H1 (cell line): ENCODE measurements at regions not wholly inside any gene's neighbourhood (a gene's known extent, or its start where the extent isn't known, plus 50 kb on each side); places are given as distances from the start of the nearest gene placed in this dataset.

Source experiments
- CTCF ChIA-PET: fragments of 300-600 bp; sonication (Branson Sonifier 250); formaldehyde crosslinking; loops from one replicate; lab custom pipeline; 2021; ENCODE audit not compliant: partially characterized antibody; lab: Charles Lee
- POLR2A ChIA-PET: fragments of 300-600 bp; sonication (Branson Sonifier 250); formaldehyde crosslinking; loops from one replicate; lab custom pipeline; 2021; ENCODE audit warnings: inconsistent platforms; ENCODE audit not compliant: partially characterized antibody; lab: Charles Lee
- DNase-seq, 2 experiments: peaks; one replicate each; pipeline versions ENCODE4 v3.0.0 to v3.0.0-alpha.2; 2010 to 2022; ENCODE audit warnings: low spot score in 2 of 2, low read depth in 1 of 2, mixed read lengths in 1 of 2
- FAIRE-seq: peaks from 2 replicates; lab custom pipeline; 2011; peaks lifted over from hg19 to GRCh38; lab: Jason Lieb, UNC
- H2AFZ ChIP-seq: 2 replicates; pipeline ENCODE4 v1.8.1; 2012; ENCODE audit warnings: low read length, inconsistent platforms
- H2AK5ac ChIP-seq: 2 replicates; pipeline ENCODE4 v1.6.1; 2013; ENCODE audit warnings: low read depth, low read length
- H2BK120ac ChIP-seq: replicated peaks from 2 replicates; pipeline ENCODE3; 2013; ENCODE audit warnings: low read depth, low read length, inconsistent platforms
- H2BK12ac ChIP-seq: 2 replicates; pipeline ENCODE4 v1.6.1; 2013; ENCODE audit warnings: low read depth, low read length
- H2BK15ac ChIP-seq: 2 replicates; pipeline ENCODE4 v1.6.1; 2013; ENCODE audit warnings: low read length
- H2BK20ac ChIP-seq: 2 replicates; pipeline ENCODE4 v1.6.1; 2013; ENCODE audit warnings: low read length
- H2BK5ac ChIP-seq: 2 replicates; pipeline ENCODE4 v1.6.1; 2013; ENCODE audit warnings: low read depth, low read length
- H3K14ac ChIP-seq: 2 replicates; pipeline ENCODE4 v1.6.1; 2013; ENCODE audit warnings: inconsistent platforms; ENCODE audit not compliant: insufficient read length
- H3K18ac ChIP-seq: 2 replicates; pipeline ENCODE4 v1.6.1; 2013; ENCODE audit warnings: low read length; ENCODE audit errors: extremely low read depth
- H3K23ac ChIP-seq: 2 replicates; pipeline ENCODE4 v1.6.1; 2013; ENCODE audit warnings: inconsistent platforms; ENCODE audit not compliant: insufficient read length
- H3K23me2 ChIP-seq: 2 replicates; pipeline ENCODE4 v1.6.1; 2013; ENCODE audit warnings: low read depth, low read length
- H3K27ac ChIP-seq: 2 replicates; pipeline ENCODE4 v1.6.1; 2011; ENCODE audit warnings: low read depth, low read length, inconsistent platforms
- H3K27me3 ChIP-seq, 4 experiments: replicated peaks in 1 of 4; 1 replicate in 1 of 4; 2 replicates in 3 of 4; pipeline versions ENCODE4 v1.6.1 to v1.8.1; 2011 to 2013; ENCODE audit warnings: low read length in 3 of 4, mild to moderate bottlenecking in 3 of 4, inconsistent platforms in 2 of 4, mixed read lengths in 2 of 4, moderate library complexity in 1 of 4; ENCODE audit not compliant: control insufficient read depth in 3 of 4, insufficient read depth in 3 of 4; ENCODE audit errors: extremely low read depth in 1 of 4
- H3K36me3 ChIP-seq, 4 experiments: 2 replicates each; pipeline versions ENCODE4 v1.6.1 to v1.8.1; 2011 to 2013; ENCODE audit warnings: mild to moderate bottlenecking in 4 of 4, low read length in 3 of 4, moderate library complexity in 2 of 4, control low read depth in 1 of 4, inconsistent platforms in 1 of 4; ENCODE audit not compliant: insufficient read depth in 4 of 4, control insufficient read depth in 2 of 4
- H3K4ac ChIP-seq: replicated peaks from 2 replicates; pipeline ENCODE3; 2013; ENCODE audit warnings: low read length, low read depth, mixed read lengths, inconsistent platforms; ENCODE audit not compliant: insufficient read length
- H3K4me1 ChIP-seq, 4 experiments: replicated peaks in 1 of 4; 1 replicate in 1 of 4; 2 replicates in 3 of 4; pipeline versions ENCODE4 v1.6.1 to v1.8.1; 2011 to 2013; ENCODE audit warnings: low read length in 3 of 4, inconsistent platforms in 2 of 4, mixed read lengths in 1 of 4; ENCODE audit not compliant: insufficient read depth in 4 of 4, control insufficient read depth in 3 of 4
- H3K4me2 ChIP-seq, 2 experiments: 2 replicates each; pipeline versions ENCODE4 v1.6.1 to v1.8.1; 2011 to 2013; ENCODE audit warnings: low read depth in 2 of 2, low read length in 2 of 2, control low read depth in 1 of 2, inconsistent platforms in 1 of 2, mild to moderate bottlenecking in 1 of 2; ENCODE audit not compliant: insufficient read depth in 1 of 2
- H3K4me3 ChIP-seq, 4 experiments: fragments of 200-600, 300-600 bp in 1 of 4; sonication (generic), shearing (Covaris generic), sonication (Bioruptor Twin) in 1 of 4; 2 replicates each; pipeline versions ENCODE4 v1.5.1 to v1.8.1; 2011 to 2016; ENCODE audit warnings: low read length in 4 of 4, low read depth in 3 of 4, control low read depth in 2 of 4, inconsistent platforms in 2 of 4, mild to moderate bottlenecking in 2 of 4, mixed read lengths in 1 of 4, moderate library complexity in 1 of 4; ENCODE audit not compliant: insufficient read depth in 2 of 4; ENCODE audit errors: extremely low read depth in 1 of 4
- H3K56ac ChIP-seq: replicated peaks from 2 replicates; pipeline ENCODE3; 2013; ENCODE audit warnings: low read depth, mild to moderate bottlenecking, mixed read lengths, low read length, inconsistent platforms; ENCODE audit not compliant: insufficient read length
- H3K79me1 ChIP-seq: 2 replicates; pipeline ENCODE4 v1.6.1; 2013; ENCODE audit warnings: low read depth, low read length, control low read depth
- H3K79me2 ChIP-seq, 2 experiments: 2 replicates each; pipeline versions ENCODE4 v1.6.1 to v1.8.1; 2012 to 2013; ENCODE audit warnings: low read length in 2 of 2, mild to moderate bottlenecking in 2 of 2, inconsistent platforms in 1 of 2; ENCODE audit not compliant: insufficient read depth in 2 of 2, control insufficient read depth in 1 of 2
- H3K9ac ChIP-seq, 4 experiments: replicated peaks in 1 of 4; 1 replicate in 1 of 4; 2 replicates in 3 of 4; pipeline versions ENCODE4 v1.6.1 to v1.8.1; 2011 to 2013; ENCODE audit warnings: low read depth in 3 of 4, low read length in 3 of 4, control low read depth in 2 of 4, mild to moderate bottlenecking in 2 of 4, moderate library complexity in 2 of 4, inconsistent platforms in 1 of 4; ENCODE audit errors: extremely low read depth in 1 of 4
- H3K9me3 ChIP-seq, 2 experiments: 2 replicates each; pipeline versions ENCODE4 v1.6.1 to v1.8.1; 2012 to 2013; ENCODE audit warnings: mild to moderate bottlenecking in 2 of 2, moderate library complexity in 2 of 2, control low read depth in 1 of 2, inconsistent platforms in 1 of 2, low read depth in 1 of 2, low read length in 1 of 2, mixed read lengths in 1 of 2; ENCODE audit not compliant: insufficient read depth in 2 of 2
- H4K20me1 ChIP-seq, 2 experiments: replicated peaks in 1 of 2; 2 replicates each; pipeline versions ENCODE3 to v1.8.1; 2011 to 2013; ENCODE audit warnings: inconsistent platforms in 2 of 2, low read length in 2 of 2, mild to moderate bottlenecking in 1 of 2; ENCODE audit not compliant: insufficient read depth in 2 of 2, control insufficient read depth in 1 of 2
- H4K5ac ChIP-seq: 2 replicates; pipeline ENCODE4 v1.6.1; 2013; ENCODE audit warnings: low read length, low read depth, mixed read lengths, inconsistent platforms; ENCODE audit not compliant: insufficient read length
- H4K8ac ChIP-seq: 2 replicates; pipeline ENCODE4 v1.8.0; 2013; ENCODE audit warnings: mild to moderate bottlenecking, moderate library complexity, low read length, inconsistent platforms; ENCODE audit not compliant: insufficient read depth; ENCODE audit errors: extremely low read depth
- H4K91ac ChIP-seq: replicated peaks from 2 replicates; pipeline ENCODE3; 2013; ENCODE audit warnings: low read length, mixed read lengths, inconsistent platforms; ENCODE audit not compliant: insufficient read length
- EZH2 ChIP-seq: fragments of 200-600 bp; sonication (generic); IDR thresholded peaks from 2 replicates; pipeline ENCODE4 v1.7.1; 2012; ENCODE audit warnings: low read depth, mild to moderate bottlenecking, moderate library complexity, low read length, inconsistent platforms; ENCODE audit not compliant: severe bottlenecking
- HDAC2 ChIP-seq, 2 experiments: fragments of 300-600 bp in 1 of 2; sonication (generic) in 1 of 2; IDR thresholded peaks; 2 replicates each; pipeline ENCODE4 v1.6.1; 2011 to 2012; ENCODE audit warnings: low read depth in 2 of 2, low read length in 2 of 2, mild to moderate bottlenecking in 2 of 2, moderate library complexity in 2 of 2, borderline replicate concordance in 1 of 2, inconsistent platforms in 1 of 2
- RFX5 ChIP-seq: IDR thresholded peaks from 2 replicates; pipeline ENCODE4 v1.6.1; 2011; ENCODE audit warnings: low read depth, low read length, improper control_type of control experiment, borderline replicate concordance

GRCh38 chr1:114331936-114332335 is 178.3 kb upstream of the SYT6 start:
- Histone ChIP-seq H3K36me3 (no peaks in the 10 kb centered on the region), H3K79me1 (no peaks in the 10 kb centered on the region), H4K8ac (no peak overlapping the region), H3K9ac (no peak overlapping the region), H3K27me3 (peaks cover 0 to 2% (median 0%) of the 10 kb centered on the region in 4 experiments; a peak in 4 of 7 replicates), H3K79me2 (no peaks in the 10 kb centered on the region), H3K4me1 (no peaks in the 10 kb centered on the region), H2BK120ac (no peak overlapping the region), H3K9me3 (peaks cover 2 to 7% of the 10 kb centered on the region in 2 experiments; a peak in 2 of 4 replicates), H4K20me1 (no peaks in the 10 kb centered on the region), H4K5ac (no peak overlapping the region), H2AFZ (no peak overlapping the region), H3K23me2 (no peaks in the 10 kb centered on the region; the same call in 1 of the 2 replicates), H4K91ac (no peak overlapping the region), H2BK5ac (no peak overlapping the region), H2BK15ac (no peak overlapping the region), H2BK12ac (no peak overlapping the region), H3K56ac (no peak overlapping the region), H3K4me3 (no peak overlapping the region), H2AK5ac (no peak overlapping the region), H3K27ac (no peak overlapping the region), H3K14ac (no peak overlapping the region), H3K4ac (no peak overlapping the region), H3K23ac (no peak overlapping the region), H3K18ac (no peak overlapping the region), H2BK20ac (no peak overlapping the region), H3K4me2 (no peak overlapping the region)
- DNase-seq (no peak), FAIRE-seq (no peak)
- ChIA-PET POLR2A (no interaction called here), CTCF (interaction anchor here (1.5 kb wide), 1 partner anchor 18 kb away, joined by 3 read pairs; no protein-coding TSS in a partner anchor)
- TF ChIP-seq EZH2 (no peak), HDAC2 (IDR thresholded peaks at IDR 0.05; ENCODE audit: borderline replicate concordance in 1 of 2, low read depth in 2 of 2, low read length in 2 of 2) (no peak), RFX5 (no peak)
